ENCODE measurements at regions not wholly inside any gene's neighbourhood (a gene's known extent, or its start where the extent isn't known, plus 50 kb on each side); places are given as distances from the start of the nearest gene placed in this dataset.

- H3K4me1 Mint-ChIP-seq (ENCODE audit: low read depth), result no peaks in the 10 kb centered on the region
- no peaks in the 10 kb centered on the region for H3K9me3 Mint-ChIP-seq
- no peak for DNase-seq
- H3K27ac Mint-ChIP-seq, result no peak overlapping the region
- H3K36me3 Mint-ChIP-seq (ENCODE audit: low read depth), result no peaks in the 10 kb centered on the region
- H3K27me3 Mint-ChIP-seq, result no peaks in the 10 kb centered on the region
- no peak overlapping the region for H3K4me3 Mint-ChIP-seq
These were observed 408.5 kb upstream of the AGTR1 start for GRCh38 chr3:148289159-148289558.

GRCh38 chr3:148297013-148297412 lies 400.7 kb upstream of the AGTR1 start:
- H3K4me3 Mint-ChIP-seq, result no peak overlapping the region
- no peak for DNase-seq
- H3K27me3 Mint-ChIP-seq, result no peaks in the 10 kb centered on the region
- H3K4me1 Mint-ChIP-seq (ENCODE audit: low read depth), result peaks cover 5% of the 10 kb centered on the region
- peaks cover 5% of the 10 kb centered on the region for H3K9me3 Mint-ChIP-seq
- H3K36me3 Mint-ChIP-seq (ENCODE audit: low read depth), result no peaks in the 10 kb centered on the region
- H3K27ac Mint-ChIP-seq, result no peak overlapping the region

GRCh38 chr3:148307443-148307843 lies 390.3 kb upstream of the AGTR1 start:
- peaks cover 4% of the 10 kb centered on the region for H3K9me3 Mint-ChIP-seq
- no peaks in the 10 kb centered on the region for H3K27me3 Mint-ChIP-seq
- no peak overlapping the region for H3K27ac Mint-ChIP-seq
- no peak for DNase-seq
- no peak overlapping the region for H3K4me3 Mint-ChIP-seq
- no peaks in the 10 kb centered on the region for H3K4me1 Mint-ChIP-seq (ENCODE audit: low read depth)
- no peaks in the 10 kb centered on the region for H3K36me3 Mint-ChIP-seq (ENCODE audit: low read depth)

GRCh38 chr3:148309390-148310035 lies 388.2 kb upstream of the AGTR1 start:
- no peaks in the 10 kb centered on the region for H3K36me3 Mint-ChIP-seq (ENCODE audit: low read depth)
- no peak for DNase-seq
- peaks cover 4% of the 10 kb centered on the region for H3K9me3 Mint-ChIP-seq
- no peak overlapping the region for H3K27ac Mint-ChIP-seq
- H3K4me3 Mint-ChIP-seq, result no peak overlapping the region
- no peaks in the 10 kb centered on the region for H3K4me1 Mint-ChIP-seq (ENCODE audit: low read depth)
- no peaks in the 10 kb centered on the region for H3K27me3 Mint-ChIP-seq

- Mint-ChIP-seq H3K27ac (no peak overlapping the region), H3K36me3 (ENCODE audit: low read depth) (no peaks in the 10 kb centered on the region), H3K4me3 (no peak overlapping the region), H3K4me1 (ENCODE audit: low read depth) (peaks cover 8% of the 10 kb centered on the region), H3K27me3 (no peaks in the 10 kb centered on the region), H3K9me3 (peaks cover 3% of the 10 kb centered on the region)
- no peak for DNase-seq
These were observed 381.9 kb upstream of the AGTR1 start for GRCh38 chr3:148315756-148316155.

- no peak for DNase-seq
- peaks cover 3% of the 10 kb centered on the region for H3K9me3 Mint-ChIP-seq
- no peaks in the 10 kb centered on the region for H3K36me3 Mint-ChIP-seq (ENCODE audit: low read depth)
- no peak overlapping the region for H3K27ac Mint-ChIP-seq
- no peak overlapping the region for H3K4me3 Mint-ChIP-seq
- peaks cover 8% of the 10 kb centered on the region for H3K4me1 Mint-ChIP-seq (ENCODE audit: low read depth)
- H3K27me3 Mint-ChIP-seq, result no peaks in the 10 kb centered on the region
These were observed 379.5 kb upstream of the AGTR1 start for GRCh38 chr3:148318240-148318639.

GRCh38 chr3:148319161-148319915 lies 378.4 kb upstream of the AGTR1 start:
- no peak for DNase-seq
- Mint-ChIP-seq H3K9me3 (peaks cover 3% of the 10 kb centered on the region), H3K4me3 (no peak overlapping the region), H3K27me3 (no peaks in the 10 kb centered on the region), H3K4me1 (ENCODE audit: low read depth) (peaks cover 8% of the 10 kb centered on the region), H3K27ac (peak overlapping the region; percentile 75), H3K36me3 (ENCODE audit: low read depth) (no peaks in the 10 kb centered on the region)

- Mint-ChIP-seq H3K4me3 (no peak overlapping the region), H3K4me1 (ENCODE audit: low read depth) (peaks cover 8% of the 10 kb centered on the region), H3K36me3 (ENCODE audit: low read depth) (no peaks in the 10 kb centered on the region), H3K27me3 (no peaks in the 10 kb centered on the region), H3K9me3 (peaks cover 3% of the 10 kb centered on the region), H3K27ac (peak overlapping the region; percentile 8)
- DNase-seq, result no peak
These were observed 377.7 kb upstream of the AGTR1 start for GRCh38 chr3:148319960-148320359.

- Mint-ChIP-seq H3K4me1 (ENCODE audit: low read depth) (no peaks in the 10 kb centered on the region), H3K36me3 (ENCODE audit: low read depth) (no peaks in the 10 kb centered on the region), H3K9me3 (peaks cover 11% of the 10 kb centered on the region), H3K27ac (no peak overlapping the region), H3K27me3 (no peaks in the 10 kb centered on the region), H3K4me3 (no peak overlapping the region)
- no peak for DNase-seq
These were observed 368.0 kb upstream of the AGTR1 start for GRCh38 chr3:148329481-148330235.

GRCh38 chr3:148330542-148330941 lies 367.2 kb upstream of the AGTR1 start:
- Mint-ChIP-seq H3K36me3 (ENCODE audit: low read depth) (no peaks in the 10 kb centered on the region), H3K9me3 (peaks cover 11% of the 10 kb centered on the region), H3K27me3 (no peaks in the 10 kb centered on the region), H3K4me1 (ENCODE audit: low read depth) (no peaks in the 10 kb centered on the region), H3K4me3 (no peak overlapping the region), H3K27ac (no peak overlapping the region)
- DNase-seq, result no peak

GRCh38 chr3:148331081-148331846 lies 366.4 kb upstream of the AGTR1 start:
- peaks cover 11% of the 10 kb centered on the region for H3K9me3 Mint-ChIP-seq
- H3K4me1 Mint-ChIP-seq (ENCODE audit: low read depth), result no peaks in the 10 kb centered on the region
- H3K27ac Mint-ChIP-seq, result no peak overlapping the region
- H3K36me3 Mint-ChIP-seq (ENCODE audit: low read depth), result no peaks in the 10 kb centered on the region
- H3K4me3 Mint-ChIP-seq, result no peak overlapping the region
- no peaks in the 10 kb centered on the region for H3K27me3 Mint-ChIP-seq
- DNase-seq, result no peak

GRCh38 chr3:148332509-148332908 lies 365.2 kb upstream of the AGTR1 start:
- H3K27me3 Mint-ChIP-seq, result no peaks in the 10 kb centered on the region
- peaks cover 11% of the 10 kb centered on the region for H3K9me3 Mint-ChIP-seq
- H3K4me1 Mint-ChIP-seq (ENCODE audit: low read depth), result no peaks in the 10 kb centered on the region
- H3K27ac Mint-ChIP-seq, result no peak overlapping the region
- no peak overlapping the region for H3K4me3 Mint-ChIP-seq
- no peak for DNase-seq
- no peaks in the 10 kb centered on the region for H3K36me3 Mint-ChIP-seq (ENCODE audit: low read depth)

GRCh38 chr3:148333091-148333490 lies 364.6 kb upstream of the AGTR1 start:
- Mint-ChIP-seq H3K36me3 (ENCODE audit: low read depth) (no peaks in the 10 kb centered on the region), H3K27ac (no peak overlapping the region), H3K27me3 (no peaks in the 10 kb centered on the region), H3K4me3 (no peak overlapping the region), H3K4me1 (ENCODE audit: low read depth) (no peaks in the 10 kb centered on the region), H3K9me3 (peaks cover 11% of the 10 kb centered on the region)
- no peak for DNase-seq

- peaks cover 8% of the 10 kb centered on the region for H3K9me3 Mint-ChIP-seq
- no peak overlapping the region for H3K4me3 Mint-ChIP-seq
- H3K27ac Mint-ChIP-seq, result no peak overlapping the region
- H3K36me3 Mint-ChIP-seq (ENCODE audit: low read depth), result no peaks in the 10 kb centered on the region
- no peaks in the 10 kb centered on the region for H3K27me3 Mint-ChIP-seq
- no peaks in the 10 kb centered on the region for H3K4me1 Mint-ChIP-seq (ENCODE audit: low read depth)
- no peak for DNase-seq
These were observed 362.1 kb upstream of the AGTR1 start for GRCh38 chr3:148335612-148336011.

Measured in activated T-cell treated with anti-CD3 and anti-CD28 coated beads, Interleukin-2, amount 50 U/mL, for 24 hours (primary cell).